Esophagus squamous epithelium (tissue), 5 donors: ENCODE measurements at regions not wholly inside any gene's neighbourhood (a gene's known extent, or its start where the extent isn't known, plus 50 kb on each side); places are given as distances from the start of the nearest gene placed in this dataset.
A peak's percentile ranks its signal among the peaks of the same experiment; 100 is the strongest.

Experiments
- DNase-seq: peaks from one replicate; lab custom pipeline; 2025; lab: John Stamatoyannopoulos, UW
- H3K27ac ChIP-seq, 4 donors: fragments of 200-600 bp; sonication (generic); one replicate each; pipeline ENCODE4 v1.5.1; 2016 to 2019; ENCODE audit warnings: mild to moderate bottlenecking in 1 of 4
- H3K27me3 ChIP-seq, 4 donors: fragments of 200-600 bp; sonication (generic); 1 replicate in 3 of 4; 2 replicates in 1 of 4; pipeline versions ENCODE4 v1.5.1 to v1.6.0; 2017 to 2021; ENCODE audit warnings: antibody characterized with exemption in 1 of 4
- H3K36me3 ChIP-seq, 3 donors: fragments of 200-600 bp; sonication (generic); one replicate each; pipeline ENCODE4 v1.5.1; 2016 to 2019
- H3K4me1 ChIP-seq, 3 donors: fragments of 200-600 bp; sonication (generic); one replicate each; pipeline ENCODE4 v1.5.1; 2017 to 2019
- H3K4me3 ChIP-seq, 4 donors: fragments of 200-600 bp; sonication (generic); 1 replicate in 3 of 4; 2 replicates in 1 of 4; pipeline ENCODE4 v1.5.1; 2016 to 2019; ENCODE audit warnings: mild to moderate bottlenecking in 2 of 4, moderate library complexity in 1 of 4
- H3K9me3 ChIP-seq, 3 donors: fragments of 200-600 bp; sonication (generic); one replicate each; pipeline ENCODE4 v1.5.1; 2016 to 2019
- POLR2A ChIP-seq, 4 donors: fragments of 450-650 bp; IDR thresholded peaks; one replicate each; pipeline ENCODE4 v1.6.1; 2017; ENCODE audit warnings: antibody characterized with exemption in 4 of 4, mild to moderate bottlenecking in 4 of 4, moderate library complexity in 3 of 4
- WGBS, 2 donors: methylation state at CpG; one replicate each; pipeline ENCODE4 v1.1.5; 2018; 5-methylcytosine and 5-hydroxymethylcytosine counted together
- intact Hi-C: fragments of 100-400 bp; cut with DNase I; formaldehyde crosslinking; loops from one replicate; pipeline ENCODE4 v1.15.0; 2022
- TF ChIP-seq, protein P1 (sequence below), 6 experiments: fragments of 450-650 bp in 4 of 6; fragments of 200-600 bp in 2 of 6; sonication (generic) in 2 of 6; IDR thresholded peaks; one replicate each; pipeline ENCODE4 v1.5.1; 2016 to 2019; ENCODE audit warnings: antibody characterized with exemption in 6 of 6, mild to moderate bottlenecking in 4 of 6, moderate library complexity in 4 of 6
- donor health status: DM: yes; HTN: yes; CAD: no.

DNA sequence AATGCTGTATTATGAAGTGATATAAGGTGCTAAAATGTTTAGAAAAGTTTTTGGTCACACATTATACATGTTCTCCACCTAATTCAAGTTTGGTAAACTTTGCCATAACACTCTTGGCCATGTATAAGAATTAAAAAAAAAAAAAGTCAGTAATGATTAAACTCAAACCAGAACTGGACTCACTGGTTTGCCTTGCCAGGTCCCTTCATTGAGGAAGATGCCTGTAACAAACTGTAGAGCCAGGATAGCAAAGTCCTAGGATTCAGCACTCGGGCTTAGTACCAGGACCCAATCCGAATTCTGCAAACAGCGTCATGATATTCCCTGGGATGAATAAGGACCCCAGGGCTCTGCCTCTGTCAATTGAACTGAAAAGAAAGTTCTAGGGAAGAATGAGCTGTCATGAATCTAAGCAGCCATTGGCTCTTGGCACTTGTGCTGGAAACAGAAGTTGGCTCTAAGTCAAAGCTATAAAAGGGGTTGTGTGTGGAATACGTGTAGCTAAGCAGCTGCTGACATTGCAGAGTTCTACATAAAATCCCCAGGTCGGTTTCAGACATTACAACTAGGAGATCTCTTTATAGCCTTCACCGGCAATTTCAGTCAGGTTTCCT is 216.9 kb downstream of the C7orf25 start:
- Histone ChIP-seq H3K4me1 (peaks cover 0 to 43% (median 2%) of the 10 kb centered on the region in 3 donors), H3K27ac (no peak overlapping the region), H3K9me3 (no peaks in the 10 kb centered on the region), H3K36me3 (no peaks in the 10 kb centered on the region), H3K27me3 (no peaks in the 10 kb centered on the region), H3K4me3 (no peak overlapping the region)
- intact Hi-C loops: no loop called here
- no peak for DNase-seq
- TF ChIP-seq POLR2A (IDR thresholded peaks at IDR 0.05): no peak
- TF ChIP-seq, protein P1, sequence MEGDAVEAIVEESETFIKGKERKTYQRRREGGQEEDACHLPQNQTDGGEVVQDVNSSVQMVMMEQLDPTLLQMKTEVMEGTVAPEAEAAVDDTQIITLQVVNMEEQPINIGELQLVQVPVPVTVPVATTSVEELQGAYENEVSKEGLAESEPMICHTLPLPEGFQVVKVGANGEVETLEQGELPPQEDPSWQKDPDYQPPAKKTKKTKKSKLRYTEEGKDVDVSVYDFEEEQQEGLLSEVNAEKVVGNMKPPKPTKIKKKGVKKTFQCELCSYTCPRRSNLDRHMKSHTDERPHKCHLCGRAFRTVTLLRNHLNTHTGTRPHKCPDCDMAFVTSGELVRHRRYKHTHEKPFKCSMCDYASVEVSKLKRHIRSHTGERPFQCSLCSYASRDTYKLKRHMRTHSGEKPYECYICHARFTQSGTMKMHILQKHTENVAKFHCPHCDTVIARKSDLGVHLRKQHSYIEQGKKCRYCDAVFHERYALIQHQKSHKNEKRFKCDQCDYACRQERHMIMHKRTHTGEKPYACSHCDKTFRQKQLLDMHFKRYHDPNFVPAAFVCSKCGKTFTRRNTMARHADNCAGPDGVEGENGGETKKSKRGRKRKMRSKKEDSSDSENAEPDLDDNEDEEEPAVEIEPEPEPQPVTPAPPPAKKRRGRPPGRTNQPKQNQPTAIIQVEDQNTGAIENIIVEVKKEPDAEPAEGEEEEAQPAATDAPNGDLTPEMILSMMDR (IDR thresholded peaks at IDR 0.05): no peak
- 35 to 50% methylated on average over 6 of the region's 6 CpGs for WGBS, 2 donors

DNA sequence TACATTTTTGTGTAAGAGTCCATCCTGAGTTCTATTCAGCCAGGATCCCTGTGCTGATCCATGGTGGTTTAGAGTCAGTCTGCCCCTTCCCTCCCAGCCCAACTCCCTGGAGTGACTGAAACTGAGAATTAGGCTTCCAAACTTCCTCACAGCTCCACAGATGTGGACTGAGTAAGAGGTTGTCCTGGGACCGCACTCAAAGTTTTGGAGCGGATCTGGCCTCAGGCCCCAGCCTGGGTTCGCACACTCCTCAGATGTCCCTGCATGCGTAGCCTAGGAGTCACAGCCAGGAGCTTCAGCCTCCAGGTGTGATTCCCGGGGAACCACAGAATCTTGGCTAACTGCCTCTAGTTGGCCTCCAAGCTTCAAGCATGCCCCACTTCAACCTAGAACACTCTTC is 218.1 kb downstream of the C7orf25 start:
- intact Hi-C loops: no loop called here
- TF ChIP-seq, protein P1 (IDR thresholded peaks at IDR 0.05): no peak
- no peak for TF ChIP-seq POLR2A (IDR thresholded peaks at IDR 0.05)
- peaks cover 0 to 32% (median 2%) of the 10 kb centered on the region in 3 donors for H3K4me1 ChIP-seq
- DNase-seq: no peak
- WGBS, 2 donors: 75 to 87% methylated on average over 4 to 5 of the region's 5 CpGs
- H3K9me3 ChIP-seq: no peaks in the 10 kb centered on the region
- H3K4me3 ChIP-seq: no peak overlapping the region
- no peaks in the 10 kb centered on the region for H3K27me3 ChIP-seq
- H3K36me3 ChIP-seq: no peaks in the 10 kb centered on the region
- no peak overlapping the region for H3K27ac ChIP-seq

DNA sequence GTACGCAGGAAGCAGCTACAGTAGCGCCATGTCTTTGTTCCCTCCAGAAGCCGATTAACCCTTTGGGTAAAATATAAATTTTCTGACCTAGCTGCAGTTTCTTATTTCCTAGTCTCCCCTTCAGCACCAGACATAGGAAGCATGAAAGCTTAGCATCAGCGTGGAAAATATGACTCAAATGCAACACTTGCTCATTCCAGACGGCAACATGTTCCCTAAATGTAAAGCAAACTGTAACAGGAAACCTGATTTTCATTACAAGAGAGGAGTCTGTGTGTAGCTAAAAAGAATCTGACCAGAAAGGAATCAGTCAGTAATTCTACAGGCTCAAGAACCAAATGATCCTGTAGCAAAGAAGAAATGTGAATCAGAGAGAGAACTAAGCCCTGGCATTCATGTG is 219.2 kb downstream of the C7orf25 start:
- Histone ChIP-seq H3K27ac (no peak overlapping the region), H3K4me3 (no peak overlapping the region), H3K36me3 (no peaks in the 10 kb centered on the region), H3K9me3 (no peaks in the 10 kb centered on the region), H3K4me1 (peaks cover 0 to 28% (median 2%) of the 10 kb centered on the region in 3 donors), H3K27me3 (no peaks in the 10 kb centered on the region)
- 77 to 83% methylated on average over 5 of the region's 5 CpGs for WGBS, 2 donors
- DNase-seq: no peak
- intact Hi-C loops: no loop called here
- no peak for TF ChIP-seq POLR2A (IDR thresholded peaks at IDR 0.05)
- TF ChIP-seq, protein P1 (IDR thresholded peaks at IDR 0.05): no peak

DNA sequence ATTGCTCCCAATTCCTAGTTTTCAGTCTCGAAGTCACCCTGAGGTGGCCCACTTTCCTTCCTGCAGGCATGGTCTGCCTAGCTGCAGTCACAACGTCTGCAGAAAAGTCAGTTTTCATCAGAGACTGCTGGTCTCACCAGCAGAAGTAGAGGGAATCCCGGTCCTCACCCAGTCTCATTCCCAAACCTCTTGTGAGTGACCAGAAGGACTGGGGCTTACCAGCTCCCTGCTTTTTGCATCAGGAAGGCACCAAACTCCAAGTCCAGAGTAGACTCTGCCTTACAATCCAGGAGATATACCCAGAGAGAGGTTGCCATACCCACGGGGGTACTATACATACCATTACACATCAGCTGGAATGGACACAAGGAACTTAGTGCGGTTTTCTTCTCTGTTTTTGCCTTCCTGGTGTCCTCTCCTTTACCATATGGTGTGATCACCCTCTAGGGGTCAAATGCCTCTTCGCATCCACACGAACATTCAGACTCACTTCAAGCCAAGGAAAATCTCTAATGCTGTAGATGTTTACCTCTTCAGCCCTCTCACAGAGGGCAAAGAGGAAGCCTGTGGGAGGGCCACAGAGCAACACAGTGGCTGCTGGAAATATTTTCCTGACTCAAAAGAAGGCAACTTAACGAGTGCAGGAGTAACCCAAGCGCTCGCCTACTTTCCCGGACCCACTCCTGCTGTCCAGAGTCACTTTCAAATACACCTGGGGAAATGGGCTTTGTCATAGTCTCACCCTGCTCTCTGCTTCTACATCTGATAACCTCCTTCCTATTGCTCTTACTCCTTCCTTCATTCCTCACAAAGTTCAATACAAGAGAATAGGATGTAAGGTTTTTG is 220.9 kb downstream of the C7orf25 start:
- peak overlapping the region in 1 of 4 donors; percentile 27 for H3K27ac ChIP-seq
- no peaks in the 10 kb centered on the region for H3K36me3 ChIP-seq
- H3K4me1 ChIP-seq: peaks cover 0 to 28% (median 2%) of the 10 kb centered on the region in 3 donors
- intact Hi-C loops: no loop called here
- TF ChIP-seq, protein P1 (IDR thresholded peaks at IDR 0.05): peak in 5 of 6 experiments; percentile 34 to 66 (median 46)
- TF ChIP-seq POLR2A (IDR thresholded peaks at IDR 0.05): no peak
- 53 to 56% methylated on average over 10 to 11 of the region's 11 CpGs for WGBS, 2 donors
- H3K27me3 ChIP-seq: no peaks in the 10 kb centered on the region
- no peak overlapping the region for H3K4me3 ChIP-seq
- DNase-seq: no peak
- no peaks in the 10 kb centered on the region for H3K9me3 ChIP-seq

DNA sequence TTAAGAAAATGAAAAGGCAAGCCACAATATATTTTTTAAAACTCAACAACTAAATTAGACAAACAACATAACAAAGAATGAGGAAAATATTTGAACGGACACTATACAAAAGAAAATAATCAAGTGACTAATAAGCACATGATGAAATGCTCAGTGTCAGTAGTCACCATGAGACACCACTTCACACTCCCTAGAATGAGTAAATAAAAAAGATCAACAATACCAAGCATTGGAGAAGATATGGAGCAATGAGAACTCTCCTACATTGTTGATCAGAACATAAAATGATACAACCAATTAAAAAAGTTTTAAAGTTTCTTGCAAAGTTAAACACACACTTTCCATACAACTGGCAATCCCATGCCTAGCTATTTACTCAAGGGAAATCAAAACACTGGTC is 222.2 kb downstream of the C7orf25 start:
- peaks cover 0 to 17% (median 0%) of the 10 kb centered on the region in 3 donors for H3K4me1 ChIP-seq
- WGBS, 2 donors: 38 to 57% methylated on average over 1 of the region's 1 CpG
- no peak overlapping the region for H3K4me3 ChIP-seq
- H3K27me3 ChIP-seq: no peaks in the 10 kb centered on the region
- H3K27ac ChIP-seq: no peak overlapping the region
- TF ChIP-seq POLR2A (IDR thresholded peaks at IDR 0.05): no peak
- TF ChIP-seq, protein P1 (IDR thresholded peaks at IDR 0.05): no peak
- intact Hi-C loops: no loop called here
- no peak for DNase-seq
- no peaks in the 10 kb centered on the region for H3K36me3 ChIP-seq
- no peaks in the 10 kb centered on the region for H3K9me3 ChIP-seq
